OCI-LY3 (cell line): ENCODE measurements at regions not wholly inside any gene's neighbourhood (a gene's known extent, or its start where the extent isn't known, plus 50 kb on each side); places are given as distances from the start of the nearest gene placed in this dataset.

ENCODE experiments used
- H2AFZ ChIP-seq: fragments of 200-600, 300-600 bp; shearing (Covaris generic); 2 replicates; pipeline ENCODE4 v1.6.0; 2014; ENCODE audit warnings: antibody characterized with exemption, low read depth, low read length
- H3K27ac ChIP-seq: fragments of 200-600, 300-600 bp; sonication (generic); 2 replicates; pipeline ENCODE4 v1.5.1; 2014; ENCODE audit warnings: mild to moderate bottlenecking, low read length, moderate library complexity, mixed read lengths
- H3K27me3 ChIP-seq: fragments of 200-600, 300-600 bp; sonication (generic); 2 replicates; pipeline ENCODE4 v1.6.1; 2014; ENCODE audit warnings: low read depth, low read length, mixed read lengths
- H3K36me3 ChIP-seq: fragments of 200-600, 300-600 bp; sonication (generic); replicated peaks from 2 replicates; pipeline ENCODE3; 2014; ENCODE audit warnings: low read depth, low read length, mixed read lengths
- H3K4me1 ChIP-seq: fragments of 300-600, 200-600 bp; sonication (generic); 2 replicates; pipeline ENCODE4 v1.6.1; 2014; ENCODE audit warnings: low read length, mixed read lengths
- H3K4me2 ChIP-seq: fragments of 200-600, 300-600 bp; sonication (generic); 2 replicates; pipeline ENCODE4 v1.6.1; 2014; ENCODE audit warnings: low read length, mixed read lengths
- H3K4me3 ChIP-seq: fragments of 300-600, 200-600 bp; sonication (generic); 2 replicates; pipeline ENCODE4 v1.5.1; 2014; ENCODE audit warnings: antibody characterized with exemption, mild to moderate bottlenecking, low read length, moderate library complexity
- H3K79me2 ChIP-seq: fragments of 300-600, 200-600 bp; shearing (Covaris generic); 2 replicates; pipeline ENCODE4 v1.6.1; 2014; ENCODE audit warnings: mild to moderate bottlenecking, low read length, mixed read lengths
- H3K9ac ChIP-seq: fragments of 300-600, 200-600 bp; shearing (Covaris generic); 2 replicates; pipeline ENCODE4 v1.6.0; 2014; ENCODE audit warnings: mild to moderate bottlenecking, low read length, moderate library complexity
- H3K9me3 ChIP-seq: fragments of 200-600, 300-600 bp; shearing (Covaris generic); 2 replicates; pipeline ENCODE4 v1.6.1; 2014; ENCODE audit warnings: low read length, mixed read lengths; ENCODE audit not compliant: insufficient read depth
- H4K20me1 ChIP-seq: fragments of 200-600, 300-600 bp; sonication (generic); 2 replicates; pipeline ENCODE4 v1.6.1; 2016; ENCODE audit warnings: low read length, mixed read lengths; ENCODE audit not compliant: insufficient read depth
- EZH2phosphoT487 ChIP-seq: fragments of 200-600 bp; shearing (Covaris generic); IDR thresholded peaks from 2 replicates; pipeline ENCODE4 v1.6.1; 2018; ENCODE audit warnings: antibody characterized with exemption, mixed run types, low read depth
- TF ChIP-seq, protein P1 (sequence below): fragments of 200-600, 300-600 bp; sonication (generic); IDR thresholded peaks from 2 replicates; pipeline ENCODE4 v1.5.1; 2014; ENCODE audit warnings: antibody characterized with exemption, low read length, low read depth

DNA sequence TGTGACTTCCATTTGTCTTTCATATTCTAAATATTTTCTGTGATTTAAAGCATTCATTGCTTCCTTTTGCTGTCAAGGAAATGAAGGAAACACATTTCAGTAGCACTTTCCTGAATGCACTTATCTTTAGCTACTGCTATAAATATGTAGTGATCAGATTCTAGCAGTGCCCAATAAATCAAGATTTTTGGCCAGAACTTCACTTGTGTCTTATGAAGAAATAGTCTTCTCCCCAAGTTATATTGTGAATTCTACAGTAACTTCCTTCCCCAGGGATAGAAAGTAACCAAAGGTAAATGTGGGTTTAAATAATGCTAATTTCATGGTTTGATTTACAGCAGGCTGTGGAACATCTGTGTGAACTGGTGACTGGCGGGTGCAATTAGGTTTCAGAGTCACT lies 77.9 kb downstream of the DMRT2 start:
- Histone ChIP-seq H3K4me2 (no peak overlapping the region), H3K27me3 (no peaks in the 10 kb centered on the region), H3K79me2 (no peaks in the 10 kb centered on the region), H4K20me1 (no peaks in the 10 kb centered on the region), H3K4me3 (no peak overlapping the region), H3K9me3 (no peaks in the 10 kb centered on the region), H3K36me3 (no peaks in the 10 kb centered on the region), H3K27ac (no peak overlapping the region), H3K9ac (no peak overlapping the region), H3K4me1 (no peaks in the 10 kb centered on the region), H2AFZ (no peak overlapping the region)
- TF ChIP-seq EZH2phosphoT487 = no peak
- TF ChIP-seq, protein P1, sequence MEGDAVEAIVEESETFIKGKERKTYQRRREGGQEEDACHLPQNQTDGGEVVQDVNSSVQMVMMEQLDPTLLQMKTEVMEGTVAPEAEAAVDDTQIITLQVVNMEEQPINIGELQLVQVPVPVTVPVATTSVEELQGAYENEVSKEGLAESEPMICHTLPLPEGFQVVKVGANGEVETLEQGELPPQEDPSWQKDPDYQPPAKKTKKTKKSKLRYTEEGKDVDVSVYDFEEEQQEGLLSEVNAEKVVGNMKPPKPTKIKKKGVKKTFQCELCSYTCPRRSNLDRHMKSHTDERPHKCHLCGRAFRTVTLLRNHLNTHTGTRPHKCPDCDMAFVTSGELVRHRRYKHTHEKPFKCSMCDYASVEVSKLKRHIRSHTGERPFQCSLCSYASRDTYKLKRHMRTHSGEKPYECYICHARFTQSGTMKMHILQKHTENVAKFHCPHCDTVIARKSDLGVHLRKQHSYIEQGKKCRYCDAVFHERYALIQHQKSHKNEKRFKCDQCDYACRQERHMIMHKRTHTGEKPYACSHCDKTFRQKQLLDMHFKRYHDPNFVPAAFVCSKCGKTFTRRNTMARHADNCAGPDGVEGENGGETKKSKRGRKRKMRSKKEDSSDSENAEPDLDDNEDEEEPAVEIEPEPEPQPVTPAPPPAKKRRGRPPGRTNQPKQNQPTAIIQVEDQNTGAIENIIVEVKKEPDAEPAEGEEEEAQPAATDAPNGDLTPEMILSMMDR = no peak

DNA sequence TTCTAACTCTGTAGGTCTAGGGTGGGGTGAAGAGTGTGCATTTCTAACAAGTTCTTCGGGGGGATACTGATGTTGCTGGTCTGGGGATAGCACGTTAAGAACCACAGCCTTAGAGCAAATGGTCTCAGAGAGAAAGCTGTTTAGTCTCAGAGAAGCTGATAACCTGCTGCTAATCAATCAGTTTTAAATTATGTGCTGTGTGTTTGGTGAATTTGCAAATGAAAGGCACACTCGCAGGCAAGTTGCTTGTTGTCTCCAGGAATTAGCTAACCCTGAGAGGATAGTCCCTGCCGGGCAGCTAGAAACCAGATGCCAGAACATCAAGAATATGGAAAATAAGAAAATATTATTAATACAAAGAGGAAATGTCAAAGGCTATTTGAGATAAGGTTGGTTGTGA lies 79.2 kb downstream of the DMRT2 start:
- Histone ChIP-seq H3K27ac (no peak overlapping the region), H3K36me3 (no peaks in the 10 kb centered on the region), H4K20me1 (no peaks in the 10 kb centered on the region), H3K27me3 (no peaks in the 10 kb centered on the region), H3K79me2 (no peaks in the 10 kb centered on the region), H3K4me1 (no peaks in the 10 kb centered on the region), H3K4me2 (no peak overlapping the region), H3K9ac (no peak overlapping the region), H3K4me3 (no peak overlapping the region), H2AFZ (no peak overlapping the region), H3K9me3 (no peaks in the 10 kb centered on the region)
- TF ChIP-seq, protein P1 = no peak
- no peak for TF ChIP-seq EZH2phosphoT487

DNA sequence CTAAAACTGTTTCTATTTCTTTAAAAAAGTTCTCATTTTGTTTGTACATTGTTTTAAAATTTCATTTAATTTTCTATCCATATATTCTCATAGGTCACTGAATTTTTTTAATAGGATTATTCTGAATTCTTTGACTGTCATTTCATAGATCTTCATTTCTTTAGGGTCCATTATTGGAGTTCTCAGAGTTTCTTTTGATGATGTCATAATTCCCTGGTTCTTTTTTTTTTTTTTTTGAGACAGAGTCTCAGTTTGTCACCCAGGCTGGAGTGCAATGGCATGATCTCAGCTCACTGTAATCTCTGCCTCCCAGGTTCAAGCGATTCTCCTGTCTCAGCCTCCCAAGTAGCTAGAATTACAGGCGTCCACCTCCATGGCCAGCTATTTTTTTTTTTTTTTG lies 89.9 kb downstream of the DMRT2 start:
- Histone ChIP-seq H3K9ac (no peak overlapping the region), H3K4me2 (no peak overlapping the region), H3K4me3 (no peak overlapping the region), H3K79me2 (no peaks in the 10 kb centered on the region), H3K27me3 (no peaks in the 10 kb centered on the region), H3K36me3 (no peaks in the 10 kb centered on the region), H3K27ac (no peak overlapping the region), H3K4me1 (no peaks in the 10 kb centered on the region), H4K20me1 (no peaks in the 10 kb centered on the region), H3K9me3 (no peaks in the 10 kb centered on the region), H2AFZ (no peak overlapping the region)
- TF ChIP-seq, protein P1 = no peak
- TF ChIP-seq EZH2phosphoT487 = no peak

DNA sequence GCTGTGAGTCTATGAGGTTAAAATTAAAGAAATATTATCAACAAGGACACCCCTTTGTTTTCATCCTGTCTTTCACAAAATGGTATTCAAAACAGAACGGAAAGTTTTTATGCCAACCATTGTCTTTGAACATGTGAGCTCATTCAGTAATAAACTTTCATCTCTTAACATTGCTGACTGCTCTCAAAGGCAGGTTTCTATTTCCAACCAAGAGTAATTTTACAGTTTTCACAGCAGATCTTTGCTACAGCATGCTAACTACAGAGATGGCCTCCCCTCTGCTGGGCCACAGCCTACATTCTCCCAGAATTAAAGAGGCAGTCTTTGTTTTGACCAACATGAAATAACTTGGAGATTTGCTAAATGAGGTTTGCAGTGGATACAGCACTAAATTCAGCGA lies 101.5 kb downstream of the DMRT2 start:
- TF ChIP-seq, protein P1 = no peak
- Histone ChIP-seq H3K4me2 (no peak overlapping the region), H3K9me3 (no peaks in the 10 kb centered on the region), H3K4me3 (no peak overlapping the region), H3K27me3 (no peaks in the 10 kb centered on the region), H4K20me1 (no peaks in the 10 kb centered on the region), H2AFZ (no peak overlapping the region), H3K79me2 (no peaks in the 10 kb centered on the region), H3K27ac (no peak overlapping the region), H3K9ac (no peak overlapping the region), H3K4me1 (no peaks in the 10 kb centered on the region), H3K36me3 (no peaks in the 10 kb centered on the region)
